Cardiac fibroblast (primary cell): ENCODE measurements at regions not wholly inside any gene's neighbourhood (a gene's known extent, or its start where the extent isn't known, plus 50 kb on each side); places are given as distances from the start of the nearest gene placed in this dataset.

ENCODE experiments used
- DNase-seq, 2 donors: peaks; one replicate each; pipeline versions ENCODE4 v3.0.0 to v3.0.0-alpha.2; 2010; ENCODE audit warnings: low read depth in 2 of 2
- H3K4me3 ChIP-seq, 2 donors: replicated peaks in 1 of 2; 1 replicate in 1 of 2; 2 replicates in 1 of 2; pipeline ENCODE4 v1.5.1; 2011; ENCODE audit warnings: low read depth in 2 of 2, low read length in 2 of 2, mild to moderate bottlenecking in 2 of 2, moderate library complexity in 1 of 2
- TF ChIP-seq, protein P1 (sequence below): IDR thresholded peaks from one replicate; pipeline ENCODE4 v1.5.1; 2011; ENCODE audit warnings: low read depth, mild to moderate bottlenecking, low read length, inconsistent platforms

GRCh38 chr15:70539409-70539808 is 223.9 kb downstream of the UACA start:
- DNase-seq, result no peak
- TF ChIP-seq, protein P1, sequence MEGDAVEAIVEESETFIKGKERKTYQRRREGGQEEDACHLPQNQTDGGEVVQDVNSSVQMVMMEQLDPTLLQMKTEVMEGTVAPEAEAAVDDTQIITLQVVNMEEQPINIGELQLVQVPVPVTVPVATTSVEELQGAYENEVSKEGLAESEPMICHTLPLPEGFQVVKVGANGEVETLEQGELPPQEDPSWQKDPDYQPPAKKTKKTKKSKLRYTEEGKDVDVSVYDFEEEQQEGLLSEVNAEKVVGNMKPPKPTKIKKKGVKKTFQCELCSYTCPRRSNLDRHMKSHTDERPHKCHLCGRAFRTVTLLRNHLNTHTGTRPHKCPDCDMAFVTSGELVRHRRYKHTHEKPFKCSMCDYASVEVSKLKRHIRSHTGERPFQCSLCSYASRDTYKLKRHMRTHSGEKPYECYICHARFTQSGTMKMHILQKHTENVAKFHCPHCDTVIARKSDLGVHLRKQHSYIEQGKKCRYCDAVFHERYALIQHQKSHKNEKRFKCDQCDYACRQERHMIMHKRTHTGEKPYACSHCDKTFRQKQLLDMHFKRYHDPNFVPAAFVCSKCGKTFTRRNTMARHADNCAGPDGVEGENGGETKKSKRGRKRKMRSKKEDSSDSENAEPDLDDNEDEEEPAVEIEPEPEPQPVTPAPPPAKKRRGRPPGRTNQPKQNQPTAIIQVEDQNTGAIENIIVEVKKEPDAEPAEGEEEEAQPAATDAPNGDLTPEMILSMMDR, result no peak
- H3K4me3 ChIP-seq, result no peak overlapping the region

GRCh38 chr15:70538278-70538677 is 225.1 kb downstream of the UACA start:
- no peak for DNase-seq
- no peak overlapping the region for H3K4me3 ChIP-seq
- TF ChIP-seq, protein P1, result no peak

GRCh38 chr15:70535955-70536338 is 227.4 kb downstream of the UACA start:
- H3K4me3 ChIP-seq, result no peak overlapping the region
- TF ChIP-seq, protein P1, result no peak
- DNase-seq, result no peak

DNA sequence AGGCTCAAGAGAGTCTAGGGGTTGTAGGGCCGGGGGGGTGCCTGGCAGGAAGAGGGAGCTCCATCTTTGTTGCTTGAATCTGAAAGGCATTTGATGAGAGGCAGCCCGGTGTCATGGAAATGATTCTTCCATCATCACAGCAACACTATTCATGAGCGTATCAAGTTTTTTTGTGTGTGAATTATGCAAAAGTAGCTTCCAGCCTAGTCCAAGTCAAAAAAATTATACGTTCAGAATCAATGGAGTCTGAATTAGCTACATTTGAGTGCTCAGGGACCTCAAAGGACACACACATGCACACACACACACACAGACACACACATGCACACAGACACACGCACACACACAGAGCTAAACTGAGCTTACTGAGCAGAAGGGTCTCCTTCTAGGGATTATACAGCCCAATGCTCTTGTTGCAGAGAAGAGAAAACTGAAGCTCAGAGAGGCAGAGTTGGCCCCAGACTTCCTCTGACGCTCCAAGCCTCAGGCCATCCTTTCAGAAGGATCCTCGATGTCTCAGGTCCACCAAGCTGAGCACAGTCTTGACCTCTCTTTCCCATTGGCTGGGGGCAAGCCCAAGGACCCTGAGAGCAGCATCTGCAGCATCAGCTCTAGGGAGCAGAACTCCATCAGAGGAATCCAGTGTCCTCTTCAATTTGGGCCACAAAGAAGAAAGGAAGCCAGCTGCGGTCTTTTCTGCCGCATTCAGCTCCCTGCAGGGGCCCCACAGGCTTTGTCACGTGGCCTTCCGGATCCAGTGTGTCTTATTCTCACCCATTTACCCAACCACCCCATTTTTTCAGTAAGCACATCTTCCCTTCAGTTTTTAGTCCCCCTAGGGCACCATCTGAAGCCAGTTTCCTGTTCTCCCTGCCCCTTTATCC is 228.0 kb downstream of the UACA start:
- no peak for DNase-seq
- H3K4me3 ChIP-seq, result no peak overlapping the region
- TF ChIP-seq, protein P1, result no peak

DNA sequence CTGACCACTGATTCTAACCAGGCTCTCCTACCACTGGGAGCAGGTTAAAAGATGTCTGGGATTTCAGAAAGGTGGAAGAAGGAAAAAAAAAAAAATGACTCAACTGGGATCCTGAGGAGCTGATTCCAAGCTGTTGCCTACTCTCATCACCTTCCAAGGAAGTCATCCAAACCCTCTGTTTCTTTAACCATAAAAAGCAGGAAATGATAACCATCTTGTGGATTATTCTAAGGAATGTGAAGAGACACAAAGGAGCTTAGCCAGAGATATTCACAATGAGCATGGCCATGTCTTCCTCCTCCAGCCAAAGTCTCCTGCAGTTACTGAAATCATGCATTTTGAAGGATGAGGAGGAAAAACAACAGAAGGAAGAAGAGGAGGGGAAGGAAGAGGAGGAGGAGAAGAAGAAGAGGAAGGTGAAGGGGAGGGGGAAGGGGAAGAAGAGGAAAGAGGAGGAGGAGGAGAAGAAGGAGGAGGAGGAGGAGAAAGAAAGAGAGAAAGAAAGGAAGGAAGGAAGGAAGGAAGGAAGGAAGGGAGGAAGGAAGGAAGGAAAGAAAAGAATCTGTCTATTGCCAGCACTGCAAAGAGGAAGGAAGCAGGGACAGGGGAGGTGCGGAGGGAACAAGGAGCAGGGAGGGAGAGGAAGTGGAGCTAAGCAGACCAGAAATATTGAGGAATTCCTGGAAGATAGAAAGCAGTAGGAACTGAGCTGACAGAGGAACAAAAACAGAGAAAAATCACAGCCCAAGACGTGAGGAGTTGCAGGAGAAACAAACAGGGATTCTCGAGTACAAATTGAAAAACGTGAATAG is 229.2 kb downstream of the UACA start:
- no peak for DNase-seq
- TF ChIP-seq, protein P1, result no peak
- no peak overlapping the region for H3K4me3 ChIP-seq

DNA sequence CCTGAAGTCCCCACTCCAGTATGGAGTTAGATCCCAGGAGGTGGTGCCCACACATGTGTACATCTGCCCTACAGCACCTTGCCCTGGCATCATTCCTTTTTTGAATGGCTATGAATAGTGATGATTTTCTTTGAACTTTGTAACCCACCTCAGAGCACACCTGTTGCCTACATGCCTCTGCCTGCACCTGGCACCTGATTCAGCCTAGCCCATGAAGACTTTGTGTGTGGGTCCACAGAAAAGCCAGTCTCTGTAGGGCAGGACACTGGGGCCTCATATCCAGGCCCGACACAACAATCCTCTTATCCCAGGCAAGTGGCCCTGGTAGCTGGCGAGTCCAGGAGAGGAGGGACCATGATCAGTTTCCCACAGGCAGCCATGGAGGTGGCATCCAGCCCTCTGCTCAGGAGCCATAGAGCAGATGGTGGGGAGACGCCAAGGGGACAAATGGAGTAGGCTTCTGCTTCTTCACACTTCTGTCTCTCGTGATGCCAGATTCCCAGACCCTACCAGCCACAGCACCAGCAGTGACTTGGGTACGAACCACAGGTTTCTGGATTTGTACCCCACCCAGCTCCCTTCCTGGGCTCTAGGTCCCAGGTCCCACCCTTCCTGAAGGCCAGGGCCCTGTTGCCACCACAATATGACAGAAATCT is 230.7 kb downstream of the UACA start:
- TF ChIP-seq, protein P1, result no peak
- DNase-seq, result no peak
- H3K4me3 ChIP-seq, result no peak overlapping the region
